HG03354 (cell line): ENCODE measurements at regions not wholly inside any gene's neighbourhood (a gene's known extent, or its start where the extent isn't known, plus 50 kb on each side); places are given as distances from the start of the nearest gene placed in this dataset.

Source experiments
- ATAC-seq: cut with Tn5 transposase; IDR thresholded peaks from one replicate; pipeline ENCODE4 v1.9.1; 2021; ENCODE audit warnings: mild to moderate bottlenecking; ENCODE audit not compliant: unreplicated experiment, poor library complexity, severe bottlenecking

DNA sequence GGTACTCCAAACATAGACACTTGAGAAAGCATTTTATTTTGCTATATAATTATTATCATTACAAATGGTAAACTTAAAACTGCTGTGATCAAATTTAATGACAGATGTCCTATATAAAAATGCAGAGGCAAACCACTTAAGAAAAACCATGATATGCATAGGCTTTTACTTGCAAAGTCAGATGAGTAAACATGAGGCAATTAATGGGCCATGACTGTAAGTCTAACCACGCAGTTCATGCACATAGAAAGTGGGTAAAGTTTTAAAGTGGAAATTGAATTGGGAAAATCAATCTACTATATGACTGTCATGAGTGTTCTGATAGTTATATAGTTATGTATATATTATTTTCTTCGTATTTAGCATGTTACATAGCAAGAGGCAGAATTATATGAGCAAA, 219.2 kb downstream of the PTPRC start:
- ATAC-seq, result no peak

DNA sequence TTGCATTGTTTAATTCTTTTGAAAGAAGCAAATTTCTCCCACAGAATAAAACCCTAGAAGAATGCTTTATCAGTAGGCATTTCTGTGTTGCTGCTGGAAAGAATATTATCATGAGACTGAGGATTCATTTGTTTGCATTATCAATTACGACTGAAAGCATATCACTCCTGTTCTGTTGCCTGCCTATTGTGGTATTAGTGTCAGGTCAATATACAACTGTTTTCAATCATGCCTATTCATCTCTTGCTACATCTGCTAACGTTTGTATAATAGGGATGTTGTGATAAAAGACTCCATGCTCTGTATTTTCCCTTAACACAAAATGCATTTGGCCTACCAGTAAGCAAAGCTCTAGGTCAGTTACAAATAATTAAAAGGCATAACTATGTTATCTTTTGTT, 221.5 kb downstream of the PTPRC start:
- ATAC-seq, result no peak

DNA sequence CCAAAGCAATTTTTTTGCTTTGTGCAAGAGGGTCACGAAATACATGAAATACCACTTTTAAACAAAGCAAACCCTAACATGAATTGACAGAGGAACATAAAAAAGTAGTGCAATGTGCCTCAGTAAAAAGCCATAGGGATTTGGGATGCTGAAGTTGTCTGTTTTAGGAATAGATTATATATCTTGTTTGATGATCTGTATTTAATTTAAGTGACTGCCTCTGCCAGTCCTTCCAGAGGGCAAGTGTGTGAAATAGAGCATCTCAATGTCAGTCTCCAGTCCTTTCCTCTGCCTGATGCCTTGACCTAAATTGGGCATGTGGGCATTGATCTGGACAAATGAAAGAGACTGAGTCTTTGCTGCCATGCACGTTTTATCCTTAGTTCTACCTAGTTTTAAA, 222.8 kb downstream of the PTPRC start:
- no peak for ATAC-seq

DNA sequence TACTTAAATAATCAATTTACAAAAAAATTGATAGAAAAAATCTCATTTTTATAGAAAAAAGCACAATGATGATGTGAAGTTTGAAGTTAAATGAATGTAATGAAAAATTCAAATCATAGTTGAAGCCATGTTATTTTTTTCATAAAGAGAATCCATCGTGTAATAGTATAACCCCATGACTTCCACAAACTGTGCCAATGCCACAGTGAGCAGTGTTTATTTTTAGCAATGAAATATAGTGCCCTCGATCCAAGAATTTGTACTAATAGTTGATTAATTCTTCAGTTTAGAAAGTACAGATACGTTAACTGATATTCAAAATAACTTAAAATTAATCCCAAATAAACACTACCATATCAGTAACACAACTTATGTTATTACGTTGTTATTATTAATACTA, 225.9 kb downstream of the PTPRC start:
- ATAC-seq, result no peak

DNA sequence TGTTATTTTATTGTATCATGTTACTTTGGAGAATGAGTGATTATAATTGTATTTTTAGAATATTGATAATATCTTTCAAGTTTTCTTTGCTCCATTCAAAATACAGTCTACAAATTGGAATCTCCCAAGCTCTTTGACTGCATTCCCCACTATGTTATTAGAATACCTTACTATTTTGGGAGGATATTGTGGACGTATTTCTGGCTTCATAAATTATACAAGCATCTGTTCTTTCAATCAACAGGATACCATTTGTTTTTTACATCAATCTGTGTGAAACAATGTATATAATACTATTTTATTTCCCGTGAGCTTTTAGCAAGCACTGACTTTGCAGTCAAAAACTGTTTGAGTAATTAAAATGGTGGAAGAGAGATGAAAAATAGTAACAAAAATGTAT, 226.5 kb downstream of the PTPRC start:
- no peak for ATAC-seq

DNA sequence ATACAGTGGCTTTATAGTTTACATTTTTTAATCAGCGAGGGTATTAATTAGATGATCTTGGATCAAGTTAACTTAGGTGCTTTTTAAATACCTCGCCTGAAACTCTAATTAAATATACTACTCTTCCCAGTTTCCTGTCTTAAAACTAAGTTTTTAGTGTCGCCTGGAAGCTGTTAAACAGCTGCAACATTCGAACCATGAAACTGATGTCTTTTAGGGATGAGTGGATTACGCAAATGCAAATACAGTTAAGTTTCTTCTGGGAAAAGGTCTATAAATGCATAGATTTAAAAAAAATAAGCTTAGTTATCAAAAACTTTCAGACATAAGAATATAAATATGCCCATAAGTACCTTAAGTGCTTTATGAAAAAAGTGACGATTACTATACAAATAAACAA, 228.3 kb downstream of the PTPRC start:
- ATAC-seq, result no peak

DNA sequence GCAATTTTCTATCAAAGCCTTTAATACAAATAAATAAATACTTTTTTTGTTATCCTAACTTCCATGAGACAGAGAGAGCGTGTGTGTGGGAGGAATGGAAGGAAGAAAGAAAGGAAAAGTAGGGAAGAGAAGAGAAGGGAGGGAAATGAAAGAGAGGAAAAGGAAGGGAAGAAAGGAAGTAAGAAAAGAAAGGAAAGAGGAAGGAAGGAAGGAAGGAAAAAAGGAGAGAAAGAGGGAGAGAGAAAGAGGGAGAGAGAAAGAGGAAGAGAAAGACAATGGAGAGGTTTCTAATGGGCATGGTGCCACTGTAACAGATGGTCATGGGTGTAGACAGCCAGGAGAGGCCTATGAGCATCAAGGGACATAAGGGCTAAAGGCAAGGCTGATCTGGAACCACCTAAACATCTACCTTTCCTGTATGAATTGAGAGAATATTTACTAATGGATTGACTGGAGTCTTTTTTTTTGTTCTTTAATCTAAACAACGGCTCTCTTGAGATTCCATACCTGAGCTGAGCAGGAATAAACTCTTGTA, 234.9 kb downstream of the PTPRC start:
- ATAC-seq, result no peak

DNA sequence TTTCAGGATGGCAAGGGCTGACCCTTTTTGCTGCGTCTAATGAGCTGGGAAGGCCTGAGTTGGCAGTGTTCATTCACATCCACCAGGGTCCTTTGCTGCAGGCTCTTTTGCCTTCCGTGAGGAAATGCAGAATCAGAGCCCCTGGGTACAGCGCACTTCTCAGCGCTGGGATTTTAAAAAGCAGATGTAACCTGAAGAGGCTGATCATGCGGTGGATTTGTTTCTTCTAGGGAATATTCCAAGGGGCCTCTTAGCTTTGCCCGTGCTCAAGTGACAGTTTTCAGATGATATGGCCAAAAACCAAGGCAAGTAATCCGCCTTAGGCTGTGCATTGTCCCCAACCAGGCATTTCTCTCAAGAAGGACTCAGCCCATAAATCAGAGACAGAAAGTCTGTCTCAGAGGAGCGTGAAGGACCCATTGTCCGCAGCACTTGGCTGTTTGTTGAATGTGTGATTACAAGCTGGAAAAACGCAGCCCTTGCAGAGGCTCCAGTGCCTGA, 237.6 kb downstream of the PTPRC start:
- no peak for ATAC-seq

DNA sequence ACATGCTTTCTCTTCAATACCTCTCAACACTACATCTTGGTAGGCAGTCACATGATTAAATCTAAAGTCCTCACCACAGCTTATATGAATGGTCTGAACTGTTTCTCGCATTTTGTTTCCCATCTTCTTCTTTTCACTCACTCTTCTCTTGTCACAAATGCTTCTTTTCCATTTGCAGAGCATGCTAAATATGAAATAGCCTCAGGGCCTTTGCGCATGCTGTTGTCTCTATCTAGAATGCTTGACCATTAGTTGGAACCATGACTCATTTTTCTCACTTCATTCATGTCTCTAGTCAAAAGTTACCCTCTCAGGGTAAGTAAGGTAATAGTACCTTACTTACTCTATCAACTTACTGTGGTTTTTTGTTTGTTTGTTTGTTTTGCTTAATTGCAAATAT, 239.7 kb downstream of the PTPRC start:
- no peak for ATAC-seq

DNA sequence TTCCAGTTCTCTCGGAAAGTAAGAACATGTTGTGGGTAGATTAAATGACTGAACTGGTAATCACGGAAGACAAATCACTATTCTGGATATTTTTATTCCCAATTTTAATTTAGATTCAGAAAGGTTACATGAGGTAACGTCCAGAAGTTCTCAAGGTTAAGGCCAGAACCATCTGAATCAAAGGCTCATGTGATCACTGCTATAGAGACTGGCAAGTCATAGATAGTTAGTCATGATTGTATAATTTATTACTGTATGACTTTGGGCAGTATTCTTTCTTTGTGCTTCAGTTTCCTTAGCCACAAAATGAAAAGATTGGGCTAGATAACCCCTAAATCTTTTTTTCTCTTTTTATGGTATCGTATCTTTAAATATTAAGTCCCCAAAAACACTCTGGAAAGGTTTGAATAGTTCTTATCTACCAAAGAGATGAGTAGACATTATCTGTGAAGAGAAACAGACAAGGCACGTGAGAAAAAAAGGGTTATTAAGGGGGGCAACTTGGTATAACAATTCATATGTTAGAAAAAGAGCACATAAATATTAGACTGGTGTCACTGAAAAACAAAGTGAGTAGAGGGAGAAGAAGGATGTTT, 241.0 kb downstream of the PTPRC start:
- no peak for ATAC-seq

DNA sequence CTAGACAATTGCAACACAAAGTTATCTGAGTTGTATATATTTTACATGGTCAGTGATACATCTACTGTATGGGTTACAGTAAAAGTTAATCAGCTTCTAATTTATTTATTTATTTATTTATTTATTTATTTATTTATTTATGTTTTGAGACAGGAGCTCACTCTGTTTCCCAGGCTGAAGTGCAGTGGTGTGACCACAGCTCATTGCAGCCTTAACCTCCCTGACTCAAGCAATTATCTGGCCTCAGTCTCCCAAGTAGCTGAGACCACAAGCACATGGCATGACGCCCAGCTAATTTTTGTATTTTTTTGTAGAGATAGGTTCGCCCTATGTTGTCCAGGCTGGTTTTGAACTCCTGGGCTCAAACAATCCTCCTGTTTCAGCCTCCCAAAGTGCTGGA, 241.6 kb downstream of the PTPRC start:
- no peak for ATAC-seq

DNA sequence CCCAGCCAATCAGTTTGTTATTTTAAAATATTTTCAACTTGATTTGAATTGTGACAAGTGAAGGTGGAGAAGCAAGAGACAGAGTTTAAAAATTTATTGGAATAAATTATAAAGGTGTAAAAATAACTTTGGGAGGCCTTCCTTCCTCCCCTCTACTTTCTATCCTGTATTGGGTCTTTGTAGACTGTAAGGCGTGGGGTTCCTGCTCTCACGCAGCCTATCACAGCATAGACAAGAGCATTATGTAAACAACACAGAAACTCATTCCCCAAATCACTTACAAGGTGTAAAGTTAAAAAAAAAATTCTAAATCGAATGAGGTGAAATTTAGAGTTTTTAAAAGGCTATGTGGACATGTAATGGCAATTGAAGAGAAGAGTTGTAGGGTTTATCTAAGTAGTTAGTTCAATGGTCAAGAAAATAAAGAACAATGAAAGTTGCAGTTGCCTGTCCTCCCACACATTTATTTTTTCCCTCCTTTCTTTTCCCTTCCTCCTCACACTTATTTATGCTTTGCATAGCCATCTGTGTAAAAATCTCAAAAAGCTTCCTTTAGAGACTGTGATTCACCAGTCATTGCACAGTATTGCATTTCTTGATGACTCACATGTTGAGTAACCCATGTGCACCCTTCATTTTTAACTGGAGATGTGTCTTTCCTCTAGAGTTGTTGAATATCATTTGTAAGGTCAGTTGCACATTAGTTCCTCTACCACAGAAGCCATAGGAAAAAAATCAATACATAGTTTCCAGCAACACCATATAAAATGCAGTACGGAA, 242.2 kb downstream of the PTPRC start:
- ATAC-seq, result no peak

DNA sequence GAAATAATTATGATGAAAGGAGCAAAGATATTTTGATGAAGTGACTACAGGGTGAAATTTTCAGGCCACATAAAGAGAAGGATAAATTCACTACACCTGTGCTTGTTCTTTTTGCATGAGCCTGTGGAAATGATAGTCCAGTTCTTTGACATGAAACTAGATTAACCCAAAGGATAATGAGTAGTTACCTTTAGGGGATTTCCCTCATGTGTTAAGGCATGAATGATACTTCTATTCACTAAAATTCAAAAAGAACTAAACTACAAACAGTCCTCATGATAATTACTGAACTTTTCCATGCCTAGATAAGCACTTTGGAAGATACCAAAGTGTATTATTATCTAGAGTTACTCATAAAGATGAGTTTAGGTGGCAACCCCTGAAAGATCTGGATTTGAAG, 244.3 kb downstream of the PTPRC start:
- ATAC-seq, result no peak

DNA sequence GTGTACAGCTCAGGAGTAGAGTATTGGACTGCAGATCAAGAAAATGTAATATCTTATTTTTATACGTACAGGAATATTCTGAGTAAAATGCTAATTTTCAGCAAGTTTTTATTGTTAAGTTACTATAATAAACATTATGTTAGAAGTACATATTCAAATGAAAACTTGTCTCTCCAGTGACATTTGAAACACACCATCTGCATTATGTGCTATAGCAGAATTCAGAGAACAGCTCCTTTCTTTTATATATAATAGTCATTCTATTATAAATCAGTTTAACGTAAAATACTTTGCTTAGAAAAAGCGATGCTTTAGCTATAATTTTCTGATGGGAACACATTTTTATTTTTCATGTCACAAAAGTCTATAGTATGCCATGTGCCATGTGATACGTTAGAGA, 249.0 kb downstream of the PTPRC start:
- no peak for ATAC-seq

DNA sequence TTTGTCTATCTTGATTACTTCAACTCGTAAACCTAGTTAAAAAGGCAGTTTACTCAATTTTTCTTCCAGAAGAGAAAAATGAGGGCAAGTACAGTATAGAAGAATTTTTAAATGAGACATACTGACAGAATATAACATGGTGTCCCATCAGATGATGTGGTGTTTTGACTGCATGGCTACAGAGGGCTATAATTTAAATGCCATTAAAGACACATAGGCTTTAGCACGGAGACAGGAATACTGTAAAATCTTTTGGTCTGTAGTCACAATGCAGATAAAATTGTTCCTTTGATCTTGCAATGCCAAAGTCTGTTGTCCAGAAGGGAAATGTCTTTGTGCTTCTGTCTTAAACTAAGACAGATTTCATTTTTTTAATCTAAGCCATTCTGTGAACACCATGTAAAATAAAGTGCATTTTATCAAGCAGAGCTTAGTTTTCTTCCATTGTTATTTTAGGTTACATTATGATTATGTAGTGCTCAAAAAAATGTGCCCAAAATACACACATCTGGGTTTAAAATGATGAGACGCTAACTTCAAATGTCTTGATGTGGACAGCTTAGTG, 249.6 kb downstream of the PTPRC start:
- ATAC-seq, result no peak

DNA sequence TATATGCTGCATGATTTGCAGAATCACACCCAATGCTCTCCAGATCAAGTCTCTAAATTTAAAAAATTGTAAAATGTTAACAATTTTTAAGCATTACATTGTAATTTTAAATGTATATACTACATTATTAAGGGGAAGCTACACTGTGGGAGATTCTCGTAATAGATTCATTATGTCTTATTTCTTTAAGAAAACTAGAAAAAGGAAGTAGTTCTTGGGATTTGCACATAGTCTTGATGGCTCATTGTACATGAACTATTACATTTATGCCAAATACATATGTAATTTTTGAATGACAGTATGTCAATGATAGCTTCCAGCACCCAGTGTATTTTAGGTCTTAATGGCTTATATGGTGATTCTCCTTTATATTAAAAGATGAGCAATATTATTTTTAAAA, 250.3 kb downstream of the PTPRC start:
- no peak for ATAC-seq

DNA sequence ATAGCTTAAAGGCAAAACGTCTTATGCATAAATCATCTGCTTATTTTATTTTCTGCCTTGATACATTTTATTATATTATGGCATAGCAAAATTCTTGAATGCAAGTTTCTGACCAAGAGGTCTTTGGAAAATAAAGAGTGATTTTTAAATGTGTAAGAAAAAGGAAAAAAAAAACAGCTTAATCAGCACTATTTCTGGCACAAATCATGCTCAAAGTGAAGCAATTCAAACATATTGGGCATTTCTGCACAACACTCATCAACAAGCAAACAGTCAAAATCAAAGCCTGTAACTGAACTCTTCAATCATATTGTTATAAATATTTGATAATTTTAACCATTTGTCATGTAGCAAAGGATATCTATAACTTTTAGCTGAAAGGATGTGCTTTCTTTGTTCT, 250.9 kb downstream of the PTPRC start:
- ATAC-seq, result no peak

DNA sequence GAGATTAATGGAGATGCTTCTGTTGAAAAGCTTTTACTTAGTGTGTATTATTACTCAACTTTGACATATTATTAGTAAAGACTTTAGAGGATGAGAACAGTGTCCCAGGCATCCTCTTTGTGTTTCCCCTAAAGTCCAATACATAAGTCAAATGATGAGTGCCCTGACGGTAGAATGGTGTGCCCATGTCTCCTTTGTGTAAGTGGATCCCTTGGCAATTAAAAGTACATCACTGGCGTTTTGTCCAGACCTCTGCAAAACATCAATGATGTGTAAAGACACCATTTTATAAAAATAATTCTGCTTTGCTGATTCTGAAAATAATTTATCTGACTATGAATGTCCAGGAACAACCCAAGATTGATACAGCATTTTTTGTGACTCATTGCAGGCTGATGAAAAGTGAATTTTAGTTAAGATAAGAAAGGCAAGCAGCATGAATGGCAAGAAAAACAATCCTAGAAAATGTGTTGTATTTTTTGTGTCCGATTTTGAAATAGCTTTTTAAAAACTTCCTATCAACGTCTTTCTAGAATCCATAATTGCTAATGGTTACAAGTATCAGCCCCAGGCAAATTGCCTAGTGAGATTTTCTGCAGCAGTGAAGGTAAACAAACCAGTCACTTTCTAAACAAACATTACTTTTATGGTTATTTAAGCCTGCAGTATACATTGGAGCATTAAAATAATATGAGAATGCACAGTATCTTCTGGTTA, 251.5 kb downstream of the PTPRC start:
- no peak for ATAC-seq

DNA sequence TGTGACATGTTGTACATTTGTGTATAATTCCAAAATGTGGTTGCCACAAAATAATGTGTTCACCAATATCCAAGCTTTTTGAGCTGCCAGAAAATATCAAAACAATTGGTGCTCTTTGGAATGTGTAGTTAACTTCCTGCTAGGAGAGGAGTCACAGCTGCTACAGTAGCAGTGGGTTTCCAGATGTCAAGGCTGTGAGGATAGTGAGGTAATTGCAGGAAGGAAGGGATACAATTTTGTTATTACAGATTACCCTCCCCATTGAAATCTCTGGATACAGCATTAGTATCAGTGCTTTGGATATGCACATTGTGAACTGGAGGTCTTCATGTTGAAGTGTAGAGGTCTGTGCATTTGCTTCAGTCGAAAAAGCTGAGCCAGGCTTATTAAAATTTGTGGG, 253.2 kb downstream of the PTPRC start:
- no peak for ATAC-seq

DNA sequence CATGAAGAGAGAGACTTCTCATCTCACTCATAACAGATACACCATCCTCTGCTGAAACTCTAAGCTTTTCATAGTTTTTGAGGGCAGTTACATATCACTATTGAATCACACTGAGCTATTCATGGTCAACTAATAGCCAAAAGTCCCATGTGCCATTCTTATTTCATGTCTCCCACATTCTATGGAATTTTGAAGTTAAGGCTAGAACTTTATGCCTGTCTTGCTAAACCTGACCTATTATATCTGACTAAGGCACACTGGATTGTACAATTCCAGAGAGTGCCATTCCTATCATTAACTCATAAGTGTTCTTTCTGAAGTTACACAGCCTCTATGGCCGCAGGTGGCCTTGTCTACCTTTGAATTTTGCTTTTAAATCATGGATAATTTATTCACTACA, 254.3 kb downstream of the PTPRC start:
- ATAC-seq, result no peak
